T-helper 17 cell (primary cell): ENCODE measurements at regions not wholly inside any gene's neighbourhood (a gene's known extent, or its start where the extent isn't known, plus 50 kb on each side); places are given as distances from the start of the nearest gene placed in this dataset.
"Not testable (repeated sequence)": the region's sequence is repeated elsewhere in the genome, so short reads cannot be mapped to it uniquely, and the experiment has no call there.

Experiments used
- ATAC-seq: fragments of 150-1000 bp; cut with Tn5 transposase; 2 replicates; pipeline ENCODE4 v1.10.0; 2021; ENCODE audit warnings: mild to moderate bottlenecking, moderate library complexity
- DNase-seq, 3 donors: peaks; one replicate each; pipeline versions ENCODE4 v3.0.0 to v3.0.0-alpha.2; 2020 to 2021
- H3K9me3 ChIP-seq: one replicate; pipeline ENCODE4 v1.7.0; 2013; ENCODE audit warnings: low read length, mild to moderate bottlenecking; ENCODE audit not compliant: control insufficient read depth, poor library complexity, severe bottlenecking
- H3K27ac Mint-ChIP-seq: one replicate; pipeline ENCODE4 v1.8.0; 2022; ENCODE audit warnings: mild to moderate bottlenecking, moderate library complexity, mixed read lengths
- H3K27me3 Mint-ChIP-seq: one replicate; pipeline ENCODE4 v1.8.0; 2022; ENCODE audit warnings: mixed read lengths
- H3K36me3 Mint-ChIP-seq: one replicate; pipeline ENCODE4 v1.8.0; 2022; ENCODE audit warnings: low read depth, mixed read lengths
- H3K4me1 Mint-ChIP-seq: one replicate; pipeline ENCODE4 v1.8.0; 2022; ENCODE audit warnings: mild to moderate bottlenecking, mixed read lengths
- H3K4me3 Mint-ChIP-seq: one replicate; pipeline ENCODE4 v1.8.0; 2022; ENCODE audit warnings: mild to moderate bottlenecking, moderate library complexity, mixed read lengths

DNA sequence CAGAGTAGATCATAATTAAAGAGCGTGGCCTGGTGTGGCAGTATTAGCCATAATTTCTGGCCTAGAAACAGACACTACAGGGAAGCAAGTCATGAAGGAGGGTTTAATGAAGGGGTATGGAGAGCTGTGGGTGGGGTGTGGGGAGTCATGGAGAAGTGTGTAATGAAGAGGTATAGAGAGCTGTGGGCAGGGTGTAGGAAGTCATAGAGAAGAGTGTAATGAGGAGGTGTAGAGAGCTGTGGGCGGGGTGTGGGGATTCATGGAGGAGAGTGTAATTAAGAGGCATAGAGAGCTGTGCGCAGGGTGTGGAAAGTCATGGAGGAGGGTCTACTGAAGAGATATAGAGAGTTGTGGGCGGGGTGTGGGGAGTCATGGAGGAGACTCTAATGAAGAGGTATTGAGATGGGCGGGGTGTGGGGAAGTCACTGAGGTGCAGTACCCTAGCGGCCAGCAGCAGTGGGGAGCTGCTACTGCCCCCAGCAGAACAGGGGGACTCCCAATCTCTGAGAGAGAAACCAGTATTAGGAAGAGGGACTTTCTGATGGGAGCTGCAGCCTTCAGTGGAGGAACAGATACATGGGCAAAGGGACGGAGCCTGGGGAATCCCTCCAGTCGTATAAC is 145.4 kb upstream of the FOXA2 start:
- Mint-ChIP-seq H3K27ac (no peak overlapping the region), H3K27me3 (no peaks in the 10 kb centered on the region), H3K36me3 (no peaks in the 10 kb centered on the region), H3K4me3 (no peak overlapping the region), H3K4me1 (no peaks in the 10 kb centered on the region)
- no peak for ATAC-seq
- DNase-seq, result no peak
- no peaks in the 10 kb centered on the region for H3K9me3 ChIP-seq

- H3K4me3 Mint-ChIP-seq, result no peak overlapping the region
- ATAC-seq (no peak), DNase-seq (no peak)
- no peak overlapping the region for H3K27ac Mint-ChIP-seq
- H3K9me3 ChIP-seq, result no peaks in the 10 kb centered on the region
- H3K36me3 Mint-ChIP-seq, result no peaks in the 10 kb centered on the region
- H3K27me3 Mint-ChIP-seq, result no peaks in the 10 kb centered on the region
- no peaks in the 10 kb centered on the region for H3K4me1 Mint-ChIP-seq
Observed at GRCh38 chr20:22732751-22733150, 148.4 kb upstream of the FOXA2 start.

- DNase-seq, H3K36me3 Mint-ChIP-seq, H3K27me3 Mint-ChIP-seq, ATAC-seq, H3K9me3 ChIP-seq, H3K27ac Mint-ChIP-seq, H3K4me3 Mint-ChIP-seq, H3K4me1 Mint-ChIP-seq: not testable (repeated sequence)
Observed at GRCh38 chr20:22734946-22735647, 150.7 kb upstream of the FOXA2 start.

GRCh38 chr20:22740829-22741228 is 156.5 kb upstream of the FOXA2 start:
- Mint-ChIP-seq H3K4me1 (no peaks in the 10 kb centered on the region), H3K36me3 (no peaks in the 10 kb centered on the region), H3K27ac (no peak overlapping the region), H3K4me3 (no peak overlapping the region), H3K27me3 (no peaks in the 10 kb centered on the region)
- no peak for ATAC-seq
- DNase-seq, result no peak
- no peaks in the 10 kb centered on the region for H3K9me3 ChIP-seq

DNA sequence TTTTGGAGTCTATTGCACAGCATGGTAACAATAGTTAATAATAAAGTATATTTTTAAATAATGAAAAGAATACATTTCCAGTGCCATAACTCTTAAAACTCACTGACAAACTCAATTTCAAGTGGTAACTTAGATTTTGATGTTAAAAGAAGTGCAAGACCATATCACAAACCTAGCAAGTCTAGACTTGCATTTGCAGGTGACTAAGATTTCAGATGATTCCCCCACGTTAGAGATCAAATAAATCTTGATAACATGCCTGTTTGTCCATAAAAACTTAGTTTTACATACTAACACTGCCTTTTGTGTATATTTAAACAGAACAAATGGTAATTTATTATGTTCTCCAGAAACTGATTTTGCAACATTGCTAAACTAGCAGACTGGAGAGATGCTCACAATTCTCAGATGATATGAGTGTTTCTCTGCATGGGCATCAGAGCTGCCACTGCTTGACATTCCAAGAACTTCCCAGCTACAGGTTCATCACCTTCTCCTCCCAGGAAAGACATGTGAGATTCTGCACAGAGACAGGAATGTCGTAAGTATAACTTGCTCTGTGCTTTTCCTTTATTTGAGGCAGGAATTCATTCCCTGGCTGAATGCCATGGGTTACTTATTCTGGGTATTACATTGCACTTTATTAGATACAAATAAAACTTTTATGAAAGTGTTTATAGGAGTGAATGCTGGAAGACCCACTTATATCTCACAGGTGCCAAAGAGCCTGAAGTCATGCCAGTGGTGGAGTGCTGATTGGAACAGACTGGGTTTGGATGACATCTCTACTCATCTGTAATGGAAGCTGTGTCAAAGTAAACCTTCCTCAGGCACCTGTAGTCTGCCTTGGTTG is 160.2 kb upstream of the FOXA2 start:
- DNase-seq (no peak), ATAC-seq (no peak)
- Mint-ChIP-seq H3K36me3 (no peaks in the 10 kb centered on the region), H3K27me3 (no peaks in the 10 kb centered on the region), H3K4me1 (no peaks in the 10 kb centered on the region), H3K4me3 (no peak overlapping the region), H3K27ac (no peak overlapping the region)
- H3K9me3 ChIP-seq, result no peaks in the 10 kb centered on the region

DNA sequence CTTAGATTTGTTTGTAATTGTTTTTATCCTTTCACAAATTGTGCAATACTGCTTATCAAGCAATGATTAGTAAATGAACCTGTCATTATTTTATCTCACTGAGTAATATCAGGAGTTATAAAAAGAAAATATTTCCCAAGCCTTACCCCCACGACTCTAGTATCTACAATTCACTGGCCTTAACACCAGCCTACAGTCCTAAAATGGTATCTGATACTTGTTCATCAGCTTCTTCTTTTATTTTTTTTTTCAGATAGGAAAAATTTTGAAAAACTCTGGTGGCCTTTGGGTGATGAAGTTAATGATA is 160.8 kb upstream of the FOXA2 start:
- no peaks in the 10 kb centered on the region for H3K36me3 Mint-ChIP-seq
- no peaks in the 10 kb centered on the region for H3K9me3 ChIP-seq
- no peaks in the 10 kb centered on the region for H3K4me1 Mint-ChIP-seq
- no peak overlapping the region for H3K27ac Mint-ChIP-seq
- H3K27me3 Mint-ChIP-seq, result no peaks in the 10 kb centered on the region
- no peak overlapping the region for H3K4me3 Mint-ChIP-seq
- ATAC-seq (no peak), DNase-seq (no peak)

GRCh38 chr20:22746957-22747356 is 162.6 kb upstream of the FOXA2 start:
- DNase-seq (no peak), ATAC-seq (no peak)
- Mint-ChIP-seq H3K36me3 (no peaks in the 10 kb centered on the region), H3K4me3 (no peak overlapping the region), H3K4me1 (no peaks in the 10 kb centered on the region), H3K27me3 (no peaks in the 10 kb centered on the region), H3K27ac (no peak overlapping the region)
- no peaks in the 10 kb centered on the region for H3K9me3 ChIP-seq

DNA sequence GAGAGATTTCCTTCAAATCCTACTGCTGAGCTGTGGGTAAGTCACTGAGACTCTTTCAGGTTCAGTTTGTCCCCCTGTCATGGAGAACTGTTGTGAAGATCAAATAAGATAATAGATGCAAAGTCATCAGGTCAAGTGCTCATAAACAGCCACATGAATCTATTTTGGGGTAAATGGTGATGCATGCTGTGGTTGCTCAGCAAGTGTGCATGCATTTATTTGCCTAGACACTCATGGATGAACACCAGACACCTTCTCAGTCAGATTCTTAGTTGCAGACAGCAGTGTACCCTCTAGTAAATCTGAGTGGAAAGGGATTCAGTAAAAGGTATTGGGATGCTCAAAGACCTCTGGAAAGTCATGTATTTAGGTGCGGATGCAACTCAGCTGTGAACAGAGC is 168.0 kb upstream of the FOXA2 start:
- Mint-ChIP-seq H3K27me3 (no peaks in the 10 kb centered on the region), H3K4me3 (no peak overlapping the region), H3K36me3 (no peaks in the 10 kb centered on the region), H3K27ac (no peak overlapping the region), H3K4me1 (no peaks in the 10 kb centered on the region)
- ATAC-seq, result no peak
- H3K9me3 ChIP-seq, result no peaks in the 10 kb centered on the region
- no peak for DNase-seq

- no peak for DNase-seq
- no peaks in the 10 kb centered on the region for H3K36me3 Mint-ChIP-seq
- H3K27ac Mint-ChIP-seq, result no peak overlapping the region
- no peak overlapping the region for H3K4me3 Mint-ChIP-seq
- H3K9me3 ChIP-seq, result no peaks in the 10 kb centered on the region
- no peaks in the 10 kb centered on the region for H3K4me1 Mint-ChIP-seq
- ATAC-seq, result no peak
- H3K27me3 Mint-ChIP-seq, result no peaks in the 10 kb centered on the region
Observed at GRCh38 chr20:22757424-22758183, 173.2 kb upstream of the FOXA2 start.

GRCh38 chr20:22758815-22759214 is 174.4 kb upstream of the FOXA2 start:
- H3K9me3 ChIP-seq, result no peaks in the 10 kb centered on the region
- ATAC-seq (no peak), DNase-seq (no peak)
- no peaks in the 10 kb centered on the region for H3K27me3 Mint-ChIP-seq
- H3K4me1 Mint-ChIP-seq, result no peaks in the 10 kb centered on the region
- H3K27ac Mint-ChIP-seq, result no peak overlapping the region
- H3K4me3 Mint-ChIP-seq, result no peak overlapping the region
- H3K36me3 Mint-ChIP-seq, result no peaks in the 10 kb centered on the region

- DNase-seq, result no peak
- no peak for ATAC-seq
- H3K36me3 Mint-ChIP-seq, result no peaks in the 10 kb centered on the region
- H3K27me3 Mint-ChIP-seq, result no peaks in the 10 kb centered on the region
- H3K27ac Mint-ChIP-seq, result no peak overlapping the region
- H3K4me1 Mint-ChIP-seq, result no peaks in the 10 kb centered on the region
- H3K4me3 Mint-ChIP-seq, result no peak overlapping the region
- H3K9me3 ChIP-seq, result no peaks in the 10 kb centered on the region
Observed at GRCh38 chr20:22762576-22763256, 178.3 kb upstream of the FOXA2 start.

GRCh38 chr20:22763257-22763906 is 179.0 kb upstream of the FOXA2 start:
- ATAC-seq, result no peak
- DNase-seq, result no peak
- H3K27me3 Mint-ChIP-seq, result no peaks in the 10 kb centered on the region
- H3K4me1 Mint-ChIP-seq, result no peaks in the 10 kb centered on the region
- H3K9me3 ChIP-seq, result no peaks in the 10 kb centered on the region
- no peak overlapping the region for H3K4me3 Mint-ChIP-seq
- H3K27ac Mint-ChIP-seq, result no peak overlapping the region
- H3K36me3 Mint-ChIP-seq, result no peaks in the 10 kb centered on the region
